Naive B cell (primary cell): ENCODE measurements at regions not wholly inside any gene's neighbourhood (a gene's known extent, or its start where the extent isn't known, plus 50 kb on each side); places are given as distances from the start of the nearest gene placed in this dataset.
"Not testable (repeated sequence)": the region's sequence is repeated elsewhere in the genome, so short reads cannot be mapped to it uniquely, and the experiment has no call there.

Source experiments
- ATAC-seq, 2 donors: fragments of 150-1000 bp; cut with Tn5 transposase; 2 replicates each; pipeline ENCODE4 v1.10.0; 2021; ENCODE audit warnings: low read depth in 2 of 2, mild to moderate bottlenecking in 2 of 2, moderate library complexity in 2 of 2
- DNase-seq: peaks from one replicate; pipeline ENCODE4 v3.0.0; 2022
- H3K27ac Mint-ChIP-seq, 6 donors: one replicate each; pipeline ENCODE4 v1.8.0; 2020 to 2022; ENCODE audit warnings: mild to moderate bottlenecking in 6 of 6, mixed read lengths in 6 of 6, moderate library complexity in 5 of 6, inconsistent platforms in 2 of 6
- H3K27me3 Mint-ChIP-seq, 3 donors: one replicate each; pipeline ENCODE4 v1.8.0; 2021 to 2022; ENCODE audit warnings: mixed read lengths in 3 of 3, mild to moderate bottlenecking in 1 of 3
- H3K36me3 Mint-ChIP-seq, 2 donors: one replicate each; pipeline ENCODE4 v1.8.0; 2020 to 2022; ENCODE audit warnings: mixed read lengths in 2 of 2, inconsistent platforms in 1 of 2, mild to moderate bottlenecking in 1 of 2
- H3K4me1 Mint-ChIP-seq, 3 donors: one replicate each; pipeline ENCODE4 v1.8.0; 2020 to 2022; ENCODE audit warnings: mixed read lengths in 3 of 3, inconsistent platforms in 1 of 3, mild to moderate bottlenecking in 1 of 3, moderate library complexity in 1 of 3
- H3K4me3 Mint-ChIP-seq, 8 donors: one replicate each; pipeline ENCODE4 v1.8.0; 2020 to 2022; ENCODE audit warnings: mild to moderate bottlenecking in 8 of 8, mixed read lengths in 8 of 8, moderate library complexity in 8 of 8, inconsistent platforms in 2 of 8
- H3K9me3 Mint-ChIP-seq, 7 donors: one replicate each; pipeline ENCODE4 v1.8.0; 2020 to 2022; ENCODE audit warnings: mixed read lengths in 7 of 7, mild to moderate bottlenecking in 5 of 7, inconsistent platforms in 2 of 7, moderate library complexity in 1 of 7

GRCh38 chr4:186873095-186873494 lies 149.4 kb upstream of the FAT1 start:
- peaks cover 5 to 14% (median 8%) of the 10 kb centered on the region in 7 donors for H3K9me3 Mint-ChIP-seq
- not testable (repeated sequence) for H3K27ac Mint-ChIP-seq, H3K36me3 Mint-ChIP-seq, H3K4me1 Mint-ChIP-seq, ATAC-seq, H3K27me3 Mint-ChIP-seq, DNase-seq, H3K4me3 Mint-ChIP-seq

GRCh38 chr4:186875476-186875875 lies 151.8 kb upstream of the FAT1 start:
- Mint-ChIP-seq H3K36me3 (no peaks in the 10 kb centered on the region), H3K27ac (no peak overlapping the region), H3K9me3 (peaks cover 7 to 14% (median 10%) of the 10 kb centered on the region in 7 donors)

GRCh38 chr4:186876961-186877626 lies 153.4 kb upstream of the FAT1 start:
- ATAC-seq: no peak
- H3K27ac Mint-ChIP-seq: no peak overlapping the region
- no peak overlapping the region for H3K4me3 Mint-ChIP-seq
- H3K4me1 Mint-ChIP-seq: no peaks in the 10 kb centered on the region
- no peak for DNase-seq
- H3K27me3 Mint-ChIP-seq: no peaks in the 10 kb centered on the region
- no peaks in the 10 kb centered on the region for H3K36me3 Mint-ChIP-seq
- H3K9me3 Mint-ChIP-seq: peaks cover 4 to 14% (median 10%) of the 10 kb centered on the region in 7 donors

More at GRCh38 chr4:186875476-186875875, 151.8 kb upstream of the FAT1 start:
- DNase-seq (no peak), ATAC-seq (no peak)
- H3K4me1 Mint-ChIP-seq: no peaks in the 10 kb centered on the region
- H3K4me3 Mint-ChIP-seq: no peak overlapping the region
- no peaks in the 10 kb centered on the region for H3K27me3 Mint-ChIP-seq

GRCh38 chr4:186878203-186878776 lies 154.6 kb upstream of the FAT1 start:
- Mint-ChIP-seq H3K36me3 (no peaks in the 10 kb centered on the region), H3K27ac (no peak overlapping the region), H3K4me3 (no peak overlapping the region), H3K27me3 (no peaks in the 10 kb centered on the region), H3K9me3 (peaks cover 2 to 15% (median 9%) of the 10 kb centered on the region in 7 donors), H3K4me1 (no peaks in the 10 kb centered on the region)
- ATAC-seq: no peak
- DNase-seq: no peak

- Mint-ChIP-seq H3K4me3 (no peak overlapping the region), H3K9me3 (peaks cover 0 to 15% (median 5%) of the 10 kb centered on the region in 7 donors), H3K27ac (peak overlapping the region in 1 of 6 donors; percentile 41), H3K27me3 (peaks cover 0 to 3% (median 0%) of the 10 kb centered on the region in 3 donors), H3K36me3 (no peaks in the 10 kb centered on the region), H3K4me1 (no peaks in the 10 kb centered on the region)
- no peak for ATAC-seq
- DNase-seq: no peak
Observed at GRCh38 chr4:186881521-186882220, 158.0 kb upstream of the FAT1 start.

GRCh38 chr4:186882293-186882692 lies 158.6 kb upstream of the FAT1 start:
- ATAC-seq: no peak
- Mint-ChIP-seq H3K4me1 (no peaks in the 10 kb centered on the region), H3K4me3 (no peak overlapping the region), H3K36me3 (no peaks in the 10 kb centered on the region), H3K27me3 (peaks cover 0 to 3% (median 0%) of the 10 kb centered on the region in 3 donors), H3K27ac (peak overlapping the region in 1 of 6 donors; percentile 11), H3K9me3 (peaks cover 0 to 11% (median 5%) of the 10 kb centered on the region in 7 donors)
- DNase-seq: no peak

- Mint-ChIP-seq H3K9me3 (peaks cover under 1 to 11% (median 9%) of the 10 kb centered on the region in 7 donors), H3K4me1 (no peaks in the 10 kb centered on the region), H3K36me3 (peaks cover 0 to 7% of the 10 kb centered on the region in 2 donors), H3K27me3 (peaks cover 0 to 3% (median 0%) of the 10 kb centered on the region in 3 donors), H3K4me3 (no peak overlapping the region), H3K27ac (no peak overlapping the region)
- DNase-seq (no peak), ATAC-seq (no peak)
Observed at GRCh38 chr4:186885289-186885688, 161.6 kb upstream of the FAT1 start.

- DNase-seq (no peak), ATAC-seq (no peak)
- peaks cover 3 to 15% (median 8%) of the 10 kb centered on the region in 7 donors for H3K9me3 Mint-ChIP-seq
- no peak overlapping the region for H3K4me3 Mint-ChIP-seq
- H3K4me1 Mint-ChIP-seq: no peaks in the 10 kb centered on the region
- no peak overlapping the region for H3K27ac Mint-ChIP-seq
- H3K27me3 Mint-ChIP-seq: peaks cover 0 to 3% (median 0%) of the 10 kb centered on the region in 3 donors
- peaks cover 0 to 7% of the 10 kb centered on the region in 2 donors for H3K36me3 Mint-ChIP-seq
Observed at GRCh38 chr4:186886759-186887158, 163.1 kb upstream of the FAT1 start.

GRCh38 chr4:186887291-186887700 lies 163.6 kb upstream of the FAT1 start:
- Mint-ChIP-seq H3K36me3 (peaks cover 0 to 7% of the 10 kb centered on the region in 2 donors), H3K27ac (no peak overlapping the region), H3K4me1 (no peaks in the 10 kb centered on the region), H3K4me3 (no peak overlapping the region), H3K9me3 (peaks cover 3 to 17% (median 10%) of the 10 kb centered on the region in 7 donors), H3K27me3 (peaks cover 0 to 3% (median 0%) of the 10 kb centered on the region in 3 donors)
- ATAC-seq (no peak), DNase-seq (no peak)

- Mint-ChIP-seq H3K9me3 (peaks cover 3 to 17% (median 10%) of the 10 kb centered on the region in 7 donors), H3K4me3 (no peak overlapping the region), H3K4me1 (no peaks in the 10 kb centered on the region), H3K27ac (peak overlapping the region in 1 of 6 donors; percentile 14), H3K27me3 (peaks cover 0 to 3% (median 0%) of the 10 kb centered on the region in 3 donors), H3K36me3 (peaks cover 0 to 7% of the 10 kb centered on the region in 2 donors)
- ATAC-seq: no peak
- DNase-seq: no peak
Observed at GRCh38 chr4:186887752-186888151, 164.1 kb upstream of the FAT1 start.

GRCh38 chr4:186889876-186890643 lies 166.4 kb upstream of the FAT1 start:
- ATAC-seq (no peak), DNase-seq (no peak)
- no peak overlapping the region for H3K4me3 Mint-ChIP-seq
- H3K4me1 Mint-ChIP-seq: no peaks in the 10 kb centered on the region
- peaks cover 0 to 3% (median 0%) of the 10 kb centered on the region in 3 donors for H3K27me3 Mint-ChIP-seq
- H3K9me3 Mint-ChIP-seq: peaks cover 5 to 25% (median 15%) of the 10 kb centered on the region in 7 donors
- no peak overlapping the region for H3K27ac Mint-ChIP-seq
- peaks cover 0 to 7% of the 10 kb centered on the region in 2 donors for H3K36me3 Mint-ChIP-seq

- Mint-ChIP-seq H3K4me1 (no peaks in the 10 kb centered on the region), H3K9me3 (peaks cover 9 to 33% (median 17%) of the 10 kb centered on the region in 7 donors), H3K27me3 (no peaks in the 10 kb centered on the region), H3K36me3 (peaks cover 0 to 7% of the 10 kb centered on the region in 2 donors), H3K27ac (no peak overlapping the region), H3K4me3 (no peak overlapping the region)
- DNase-seq: no peak
- ATAC-seq: no peak
Observed at GRCh38 chr4:186891859-186892486, 168.3 kb upstream of the FAT1 start.

- Mint-ChIP-seq H3K4me1 (no peaks in the 10 kb centered on the region), H3K4me3 (no peak overlapping the region), H3K27me3 (no peaks in the 10 kb centered on the region), H3K9me3 (peaks cover 9 to 30% (median 16%) of the 10 kb centered on the region in 7 donors), H3K27ac (no peak overlapping the region), H3K36me3 (no peaks in the 10 kb centered on the region)
- ATAC-seq (no peak), DNase-seq (no peak)
Observed at GRCh38 chr4:186898367-186898766, 174.7 kb upstream of the FAT1 start.
